ENCODE measurements at regions not wholly inside any gene's neighbourhood (a gene's known extent, or its start where the extent isn't known, plus 50 kb on each side); places are given as distances from the start of the nearest gene placed in this dataset.

DNA sequence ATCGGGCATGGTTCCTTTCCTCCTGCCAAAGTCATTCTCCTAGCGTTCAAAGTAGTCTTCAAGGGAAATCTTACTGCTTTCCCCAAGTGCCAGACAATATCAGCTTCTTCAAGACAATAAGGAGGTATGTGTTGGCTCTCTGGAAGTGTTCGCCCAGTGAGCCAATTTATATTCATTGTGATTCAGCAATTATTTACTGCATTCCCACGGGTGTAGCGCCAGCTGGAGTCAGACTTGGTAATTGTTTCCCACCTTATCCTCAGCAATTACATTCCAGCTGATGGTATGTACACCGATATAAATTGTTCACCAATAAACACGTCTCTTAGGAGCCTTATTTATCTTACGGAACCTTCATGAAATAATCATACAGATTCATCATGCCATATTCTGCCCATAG is 103.6 kb upstream of the CTNNB1 start (continued):
- TF ChIP-seq, protein P1, sequence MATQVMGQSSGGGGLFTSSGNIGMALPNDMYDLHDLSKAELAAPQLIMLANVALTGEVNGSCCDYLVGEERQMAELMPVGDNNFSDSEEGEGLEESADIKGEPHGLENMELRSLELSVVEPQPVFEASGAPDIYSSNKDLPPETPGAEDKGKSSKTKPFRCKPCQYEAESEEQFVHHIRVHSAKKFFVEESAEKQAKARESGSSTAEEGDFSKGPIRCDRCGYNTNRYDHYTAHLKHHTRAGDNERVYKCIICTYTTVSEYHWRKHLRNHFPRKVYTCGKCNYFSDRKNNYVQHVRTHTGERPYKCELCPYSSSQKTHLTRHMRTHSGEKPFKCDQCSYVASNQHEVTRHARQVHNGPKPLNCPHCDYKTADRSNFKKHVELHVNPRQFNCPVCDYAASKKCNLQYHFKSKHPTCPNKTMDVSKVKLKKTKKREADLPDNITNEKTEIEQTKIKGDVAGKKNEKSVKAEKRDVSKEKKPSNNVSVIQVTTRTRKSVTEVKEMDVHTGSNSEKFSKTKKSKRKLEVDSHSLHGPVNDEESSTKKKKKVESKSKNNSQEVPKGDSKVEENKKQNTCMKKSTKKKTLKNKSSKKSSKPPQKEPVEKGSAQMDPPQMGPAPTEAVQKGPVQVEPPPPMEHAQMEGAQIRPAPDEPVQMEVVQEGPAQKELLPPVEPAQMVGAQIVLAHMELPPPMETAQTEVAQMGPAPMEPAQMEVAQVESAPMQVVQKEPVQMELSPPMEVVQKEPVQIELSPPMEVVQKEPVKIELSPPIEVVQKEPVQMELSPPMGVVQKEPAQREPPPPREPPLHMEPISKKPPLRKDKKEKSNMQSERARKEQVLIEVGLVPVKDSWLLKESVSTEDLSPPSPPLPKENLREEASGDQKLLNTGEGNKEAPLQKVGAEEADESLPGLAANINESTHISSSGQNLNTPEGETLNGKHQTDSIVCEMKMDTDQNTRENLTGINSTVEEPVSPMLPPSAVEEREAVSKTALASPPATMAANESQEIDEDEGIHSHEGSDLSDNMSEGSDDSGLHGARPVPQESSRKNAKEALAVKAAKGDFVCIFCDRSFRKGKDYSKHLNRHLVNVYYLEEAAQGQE (IDR thresholded peaks at IDR 0.05; ENCODE audit: borderline replicate concordance), result peak; percentile 52; the same call in 1 of the 2 replicates
- TF ChIP-seq, protein P1 (CRISPR knock-in tag; IDR thresholded peaks at IDR 0.05; ENCODE audit: low read depth), result no peak
- TF ChIP-seq HOXB6 (CRISPR knock-in tag; IDR thresholded peaks at IDR 0.05; ENCODE audit: borderline replicate concordance), result no peak
- no peak for TF ChIP-seq DMBX1 (CRISPR knock-in tag; IDR thresholded peaks at IDR 0.05; ENCODE audit: borderline replicate concordance)
- TF ChIP-seq, protein P2, sequence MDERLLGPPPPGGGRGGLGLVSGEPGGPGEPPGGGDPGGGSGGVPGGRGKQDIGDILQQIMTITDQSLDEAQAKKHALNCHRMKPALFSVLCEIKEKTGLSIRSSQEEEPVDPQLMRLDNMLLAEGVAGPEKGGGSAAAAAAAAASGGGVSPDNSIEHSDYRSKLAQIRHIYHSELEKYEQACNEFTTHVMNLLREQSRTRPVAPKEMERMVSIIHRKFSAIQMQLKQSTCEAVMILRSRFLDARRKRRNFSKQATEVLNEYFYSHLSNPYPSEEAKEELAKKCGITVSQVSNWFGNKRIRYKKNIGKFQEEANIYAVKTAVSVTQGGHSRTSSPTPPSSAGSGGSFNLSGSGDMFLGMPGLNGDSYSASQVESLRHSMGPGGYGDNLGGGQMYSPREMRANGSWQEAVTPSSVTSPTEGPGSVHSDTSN (CRISPR knock-in tag; IDR thresholded peaks at IDR 0.05; ENCODE audit: low read depth), result no peak
- TF ChIP-seq, protein P2 (tag; conservative IDR thresholded peaks at IDR 0.05; ENCODE audit: low read depth), result 0 out of 2 replicates have a peak, but pooled peaks have one; percentile 7
- TF ChIP-seq NR4A1 (CRISPR knock-in tag; IDR thresholded peaks at IDR 0.05), result no peak
- 0 out of 2 replicates have a peak, but pooled peaks have one; percentile 26 for TF ChIP-seq NR4A1 (tag; IDR thresholded peaks at IDR 0.05)
- TF ChIP-seq SAP30 (IDR thresholded peaks at IDR 0.05; ENCODE audit: borderline replicate concordance, insufficient read depth, low read depth, low read length, poor library complexity, severe bottlenecking), result no peak
- TF ChIP-seq CHD4 (IDR thresholded peaks at IDR 0.05; ENCODE audit: insufficient read depth, insufficient replicate concordance, low read depth, low read length, poor library complexity, severe bottlenecking), result no peak
- peak; percentile 61; the same call in 1 of the 2 replicates for TF ChIP-seq TEAD2 (tag; IDR thresholded peaks at IDR 0.05)
- TF ChIP-seq NFE2 (IDR thresholded peaks at IDR 0.05; ENCODE audit: low read depth), result peak; percentile 97
- peak; percentile 82 for TF ChIP-seq C11orf30 (IDR thresholded peaks at IDR 0.05; ENCODE audit: low read depth)
- TF ChIP-seq, protein P3, sequence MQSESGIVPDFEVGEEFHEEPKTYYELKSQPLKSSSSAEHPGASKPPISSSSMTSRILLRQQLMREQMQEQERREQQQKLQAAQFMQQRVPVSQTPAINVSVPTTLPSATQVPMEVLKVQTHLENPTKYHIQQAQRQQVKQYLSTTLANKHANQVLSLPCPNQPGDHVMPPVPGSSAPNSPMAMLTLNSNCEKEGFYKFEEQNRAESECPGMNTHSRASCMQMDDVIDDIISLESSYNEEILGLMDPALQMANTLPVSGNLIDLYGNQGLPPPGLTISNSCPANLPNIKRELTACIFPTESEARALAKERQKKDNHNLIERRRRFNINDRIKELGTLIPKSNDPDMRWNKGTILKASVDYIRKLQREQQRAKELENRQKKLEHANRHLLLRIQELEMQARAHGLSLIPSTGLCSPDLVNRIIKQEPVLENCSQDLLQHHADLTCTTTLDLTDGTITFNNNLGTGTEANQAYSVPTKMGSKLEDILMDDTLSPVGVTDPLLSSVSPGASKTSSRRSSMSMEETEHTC (IDR thresholded peaks at IDR 0.05), result no peak
- no peak for TF ChIP-seq CHCHD3 (CRISPR knock-in tag; IDR thresholded peaks at IDR 0.05)
- no peak for TF ChIP-seq ZNF408 (CRISPR knock-in tag; IDR thresholded peaks at IDR 0.05; ENCODE audit: low read depth)
- TF ChIP-seq TEAD4 (IDR thresholded peaks at IDR 0.05; ENCODE audit: low read length), result 0 out of 2 replicates have a peak, but pooled peaks have one; percentile 21
- TF ChIP-seq TEAD4 (CRISPR knock-in tag; IDR thresholded peaks at IDR 0.05; ENCODE audit: borderline replicate concordance), result no peak
